Body of pancreas (tissue), 4 donors: ENCODE measurements at regions not wholly inside any gene's neighbourhood (a gene's known extent, or its start where the extent isn't known, plus 50 kb on each side); places are given as distances from the start of the nearest gene placed in this dataset.

Experiments
- ATAC-seq: fragments of 150-250 bp; one replicate; pipeline ENCODE4 v1.9.1; 2016
- DNase-seq, 4 donors: peaks; one replicate each; pipeline ENCODE4 v3.0.0-alpha.2; 2019
- H3K27ac ChIP-seq, 4 donors: fragments of 200-600 bp; sonication (generic); 1 replicate in 3 of 4; 2 replicates in 1 of 4; pipeline versions ENCODE4 v1.5.1 to v1.6.1; 2016 to 2019; ENCODE audit warnings: mild to moderate bottlenecking in 1 of 4, mixed read lengths in 1 of 4, moderate library complexity in 1 of 4
- H3K27me3 ChIP-seq, 2 donors: fragments of 200-600 bp; sonication (generic); one replicate each; pipeline ENCODE4 v1.6.0; 2016; ENCODE audit warnings: mild to moderate bottlenecking in 1 of 2
- H3K36me3 ChIP-seq, 2 donors: fragments of 200-600 bp; sonication (generic); replicated peaks in 1 of 2; 2 replicates each; pipeline ENCODE4 v1.5.1; 2016; ENCODE audit warnings: low read depth in 2 of 2; ENCODE audit not compliant: insufficient read depth in 1 of 2
- H3K4me1 ChIP-seq: fragments of 200-600 bp; sonication (generic); one replicate; pipeline ENCODE4 v1.6.0; 2016
- H3K4me3 ChIP-seq, 2 donors: fragments of 200-600 bp; sonication (generic); 1 replicate in 1 of 2; 2 replicates in 1 of 2; pipeline ENCODE4 v1.5.1; 2016 to 2019
- H3K9me3 ChIP-seq, 3 donors: fragments of 200-600 bp; sonication (generic); 1 replicate in 2 of 3; 2 replicates in 1 of 3; pipeline ENCODE4 v1.5.1; 2016
- CTCF ChIP-seq, 7 experiments: fragments of 450-650 bp in 4 of 7; fragments of 200-600 bp in 3 of 7; sonication (generic) in 3 of 7; IDR thresholded peaks; one replicate each; pipeline ENCODE4 v1.5.1; 2016 to 2019; ENCODE audit warnings: antibody characterized with exemption in 7 of 7
- POLR2A ChIP-seq, 3 donors: fragments of 450-650 bp; IDR thresholded peaks; one replicate each; pipeline ENCODE4 v1.6.1; 2016; ENCODE audit warnings: antibody characterized with exemption in 3 of 3, mild to moderate bottlenecking in 2 of 3
- WGBS, 2 donors: methylation state at CpG; one replicate each; pipeline ENCODE4 v1.1.5; 2017; 5-methylcytosine and 5-hydroxymethylcytosine counted together
- intact Hi-C: fragments of 100-400 bp; cut with DNase I; formaldehyde crosslinking; loops from one replicate; pipeline ENCODE4 v1.15.1; 2023

- DNase-seq, result no peak
- no peaks in the 10 kb centered on the region for H3K36me3 ChIP-seq
- H3K4me1 ChIP-seq, result no peaks in the 10 kb centered on the region
- intact Hi-C loops, result no loop called here
- 64 to 65% methylated on average over 6 of the region's 6 CpGs for WGBS, 2 donors
- H3K9me3 ChIP-seq, result no peaks in the 10 kb centered on the region
- no peak overlapping the region for H3K4me3 ChIP-seq
- TF ChIP-seq POLR2A (IDR thresholded peaks at IDR 0.05) (no peak), CTCF (IDR thresholded peaks at IDR 0.05) (no peak)
- no peak overlapping the region for H3K27ac ChIP-seq
- ATAC-seq, result no peak
- H3K27me3 ChIP-seq, result no peaks in the 10 kb centered on the region
Observed at GRCh38 chr15:70297465-70298058, 199.8 kb upstream of the TLE3 start.

- no peak for DNase-seq
- H3K36me3 ChIP-seq, result no peaks in the 10 kb centered on the region
- H3K4me3 ChIP-seq, result no peak overlapping the region
- no peaks in the 10 kb centered on the region for H3K9me3 ChIP-seq
- ATAC-seq, result no peak
- intact Hi-C loops, result no loop called here
- no peaks in the 10 kb centered on the region for H3K27me3 ChIP-seq
- TF ChIP-seq CTCF (IDR thresholded peaks at IDR 0.05), result no peak
- no peak for TF ChIP-seq POLR2A (IDR thresholded peaks at IDR 0.05)
- no peaks in the 10 kb centered on the region for H3K4me1 ChIP-seq
- no peak overlapping the region for H3K27ac ChIP-seq
- WGBS, 2 donors, result 80 to 88% methylated on average over 3 of the region's 3 CpGs
Observed at GRCh38 chr15:70294731-70295305, 197.1 kb upstream of the TLE3 start.

GRCh38 chr15:70293591-70294470 lies 196.1 kb upstream of the TLE3 start:
- H3K27me3 ChIP-seq, result no peaks in the 10 kb centered on the region
- H3K36me3 ChIP-seq, result no peaks in the 10 kb centered on the region
- WGBS, 2 donors, result 88 to 94% methylated on average over 10 of the region's 10 CpGs
- no peaks in the 10 kb centered on the region for H3K4me1 ChIP-seq
- intact Hi-C loops, result no loop called here
- no peak overlapping the region for H3K27ac ChIP-seq
- ATAC-seq (no peak), DNase-seq (no peak)
- H3K4me3 ChIP-seq, result no peak overlapping the region
- H3K9me3 ChIP-seq, result no peaks in the 10 kb centered on the region
- TF ChIP-seq POLR2A (IDR thresholded peaks at IDR 0.05) (no peak), CTCF (IDR thresholded peaks at IDR 0.05) (no peak)

- WGBS, 2 donors, result 81 to 82% methylated on average over 1 of the region's 1 CpG
- DNase-seq (no peak), ATAC-seq (no peak)
- no peak for TF ChIP-seq POLR2A (IDR thresholded peaks at IDR 0.05)
- TF ChIP-seq CTCF (IDR thresholded peaks at IDR 0.05), result no peak
- Histone ChIP-seq H3K4me3 (no peak overlapping the region), H3K36me3 (no peaks in the 10 kb centered on the region), H3K27ac (no peak overlapping the region), H3K9me3 (no peaks in the 10 kb centered on the region), H3K27me3 (no peaks in the 10 kb centered on the region), H3K4me1 (no peaks in the 10 kb centered on the region)
- intact Hi-C loops, result no loop called here
Observed at GRCh38 chr15:70293138-70293537, 195.4 kb upstream of the TLE3 start.
